ENCODE measurements at regions not wholly inside any gene's neighbourhood (a gene's known extent, or its start where the extent isn't known, plus 50 kb on each side); places are given as distances from the start of the nearest gene placed in this dataset.
A peak's percentile ranks its signal among the peaks of the same experiment; 100 is the strongest.

GRCh38 chr10:78250313-78251015 is 216.8 kb downstream of the RPS24 start:
- H3K4me1 Mint-ChIP-seq: peaks cover 12 to 22% (median 13%) of the 10 kb centered on the region in 3 donors
- Histone ChIP-seq H3K9me3 (no peaks in the 10 kb centered on the region), H3K36me3 (ENCODE audit: control insufficient read depth in 2 of 2, extremely low read depth in 1 of 2, insufficient read depth in 1 of 2, low read length in 1 of 2) (no peaks in the 10 kb centered on the region), H3K4me1 (ENCODE audit: control insufficient read depth in 1 of 2, extremely low read depth in 1 of 2, insufficient read depth in 2 of 2, low read length in 2 of 2) (peaks cover 0 to 5% of the 10 kb centered on the region in 2 experiments), H3K4me3 (ENCODE audit: control insufficient read depth in 1 of 2, extremely low read depth in 1 of 2, low read length in 1 of 2) (no peak overlapping the region), H3K27me3 (replicated peaks in 1 of 2; ENCODE audit: control insufficient read depth in 2 of 2, extremely low read depth in 1 of 2, insufficient read depth in 2 of 2, low read length in 1 of 2) (peaks cover 0 to 15% of the 10 kb centered on the region in 2 experiments), H3K27ac (ENCODE audit: low read length) (no peak overlapping the region)
- peaks cover 19 to 20% of the 10 kb centered on the region in 2 donors for H3K27me3 Mint-ChIP-seq
- H3K9me3 Mint-ChIP-seq: no peaks in the 10 kb centered on the region
- ChIA-PET POLR2A (no interaction called here), CTCF (interaction anchor here in 1 of 2 donors (0.6 kb wide), 1 partner anchor 1101 kb away, joined by 3 read pairs; no protein-coding TSS in a partner anchor)
- H3K4me3 Mint-ChIP-seq: no peak overlapping the region
- ATAC-seq (replicated peaks in 1 of 4) (no peak), DNase-seq (peak in 2 of 35 experiments; percentile 3 to 20)
- WGBS (ENCODE audit: insufficient coverage): 17% methylated on average over 4 of the region's 8 CpGs
- no peak overlapping the region for H3K27ac Mint-ChIP-seq
- no peaks in the 10 kb centered on the region for H3K36me3 Mint-ChIP-seq

GRCh38 chr10:78251016-78251385 is 217.3 kb downstream of the RPS24 start:
- H3K4me1 ChIP-seq (ENCODE audit: control insufficient read depth in 1 of 2, extremely low read depth in 1 of 2, insufficient read depth in 2 of 2, low read length in 2 of 2): peaks cover 0 to 5% of the 10 kb centered on the region in 2 experiments

GRCh38 chr10:78252286-78252685 is 218.6 kb downstream of the RPS24 start:
- Mint-ChIP-seq H3K27me3 (peaks cover 17% of the 10 kb centered on the region in 2 donors), H3K9me3 (no peaks in the 10 kb centered on the region), H3K4me1 (peaks cover 12 to 22% (median 13%) of the 10 kb centered on the region in 3 donors), H3K27ac (no peak overlapping the region), H3K4me3 (no peak overlapping the region), H3K36me3 (no peaks in the 10 kb centered on the region)
- CTCF ChIA-PET: no interaction called here
- 98% methylated on average over 5 of the region's 10 CpGs for WGBS (ENCODE audit: insufficient coverage)
- H3K9me3 ChIP-seq: no peaks in the 10 kb centered on the region
- peaks cover 0 to 5% of the 10 kb centered on the region in 2 experiments for H3K4me1 ChIP-seq (ENCODE audit: control insufficient read depth in 1 of 2, extremely low read depth in 1 of 2, insufficient read depth in 2 of 2, low read length in 2 of 2)
- H3K27ac ChIP-seq (ENCODE audit: low read length): no peak overlapping the region
- peaks cover 0 to 10% of the 10 kb centered on the region in 2 experiments for H3K27me3 ChIP-seq (replicated peaks in 1 of 2; ENCODE audit: control insufficient read depth in 2 of 2, extremely low read depth in 1 of 2, insufficient read depth in 2 of 2, low read length in 1 of 2)
- ATAC-seq (replicated peaks in 1 of 4): no peak
- DNase-seq: no peak
- H3K36me3 ChIP-seq (ENCODE audit: control insufficient read depth in 2 of 2, extremely low read depth in 1 of 2, insufficient read depth in 1 of 2, low read length in 1 of 2): no peaks in the 10 kb centered on the region
- POLR2A ChIA-PET: no interaction called here
- H3K4me3 ChIP-seq (ENCODE audit: control insufficient read depth in 1 of 2, extremely low read depth in 1 of 2, low read length in 1 of 2): no peak overlapping the region

More at GRCh38 chr10:78251016-78251385, 217.3 kb downstream of the RPS24 start:
- Mint-ChIP-seq H3K9me3 (no peaks in the 10 kb centered on the region), H3K36me3 (no peaks in the 10 kb centered on the region), H3K27ac (no peak overlapping the region), H3K4me1 (peaks cover 12 to 22% (median 13%) of the 10 kb centered on the region in 3 donors), H3K4me3 (no peak overlapping the region), H3K27me3 (peaks cover 17% of the 10 kb centered on the region in 2 donors)
- no peaks in the 10 kb centered on the region for H3K9me3 ChIP-seq
- H3K36me3 ChIP-seq (ENCODE audit: control insufficient read depth in 2 of 2, extremely low read depth in 1 of 2, insufficient read depth in 1 of 2, low read length in 1 of 2): no peaks in the 10 kb centered on the region
- POLR2A ChIA-PET: no interaction called here
- peaks cover 0 to 10% of the 10 kb centered on the region in 2 experiments for H3K27me3 ChIP-seq (replicated peaks in 1 of 2; ENCODE audit: control insufficient read depth in 2 of 2, extremely low read depth in 1 of 2, insufficient read depth in 2 of 2, low read length in 1 of 2)
- DNase-seq (no peak), ATAC-seq (replicated peaks in 1 of 4) (no peak)
- CTCF ChIA-PET: interaction anchor here in 1 of 2 donors (0.6 kb wide), 1 partner anchor 1101 kb away, joined by 3 read pairs; no protein-coding TSS in a partner anchor
- 79% methylated on average over 7 of the region's 7 CpGs for WGBS (ENCODE audit: insufficient coverage)
- no peak overlapping the region for H3K4me3 ChIP-seq (ENCODE audit: control insufficient read depth in 1 of 2, extremely low read depth in 1 of 2, low read length in 1 of 2)
- no peak overlapping the region for H3K27ac ChIP-seq (ENCODE audit: low read length)

- H3K36me3 Mint-ChIP-seq: no peaks in the 10 kb centered on the region
- WGBS (ENCODE audit: insufficient coverage): 80% methylated on average over 3 of the region's 9 CpGs
- H3K27me3 Mint-ChIP-seq: peaks cover 12 to 13% of the 10 kb centered on the region in 2 donors
- H3K9me3 ChIP-seq: no peaks in the 10 kb centered on the region
- peaks cover 0 to 5% of the 10 kb centered on the region in 2 experiments for H3K4me1 ChIP-seq (ENCODE audit: control insufficient read depth in 1 of 2, extremely low read depth in 1 of 2, insufficient read depth in 2 of 2, low read length in 2 of 2)
- no peak for ATAC-seq (replicated peaks in 1 of 4)
- H3K27ac Mint-ChIP-seq: no peak overlapping the region
- peaks cover 0 to 8% of the 10 kb centered on the region in 2 experiments for H3K27me3 ChIP-seq (replicated peaks in 1 of 2; ENCODE audit: control insufficient read depth in 2 of 2, extremely low read depth in 1 of 2, insufficient read depth in 2 of 2, low read length in 1 of 2)
- H3K9me3 Mint-ChIP-seq: no peaks in the 10 kb centered on the region
- CTCF ChIA-PET: no interaction called here
- no peak overlapping the region for H3K27ac ChIP-seq (ENCODE audit: low read length)
- no peak for DNase-seq
- H3K4me3 ChIP-seq (ENCODE audit: control insufficient read depth in 1 of 2, extremely low read depth in 1 of 2, low read length in 1 of 2): no peak overlapping the region
- H3K4me3 Mint-ChIP-seq: no peak overlapping the region
- no peaks in the 10 kb centered on the region for H3K36me3 ChIP-seq (ENCODE audit: control insufficient read depth in 2 of 2, extremely low read depth in 1 of 2, insufficient read depth in 1 of 2, low read length in 1 of 2)
- POLR2A ChIA-PET: no interaction called here
- H3K4me1 Mint-ChIP-seq: peaks cover 12 to 20% (median 13%) of the 10 kb centered on the region in 3 donors
These were observed 219.6 kb downstream of the RPS24 start for GRCh38 chr10:78253063-78253853.

GRCh38 chr10:78254013-78254412 is 220.3 kb downstream of the RPS24 start:
- no peaks in the 10 kb centered on the region for H3K36me3 Mint-ChIP-seq
- ATAC-seq (replicated peaks in 1 of 4): no peak

GRCh38 chr10:78255214-78255613 is 221.6 kb downstream of the RPS24 start:
- CTCF ChIA-PET: interaction anchor here in 1 of 2 donors (0.7 kb wide), 1 partner anchor 36 kb away, joined by 3 read pairs; no protein-coding TSS in a partner anchor
- no peaks in the 10 kb centered on the region for H3K9me3 ChIP-seq
- no peaks in the 10 kb centered on the region for H3K36me3 Mint-ChIP-seq
- H3K4me3 ChIP-seq (ENCODE audit: control insufficient read depth in 1 of 2, extremely low read depth in 1 of 2, low read length in 1 of 2): no peak overlapping the region
- H3K27me3 Mint-ChIP-seq: peaks cover 2 to 3% of the 10 kb centered on the region in 2 donors
- DNase-seq (no peak), ATAC-seq (replicated peaks in 1 of 4) (no peak)
- no peak overlapping the region for H3K27ac Mint-ChIP-seq
- H3K4me1 ChIP-seq (ENCODE audit: control insufficient read depth in 1 of 2, extremely low read depth in 1 of 2, insufficient read depth in 2 of 2, low read length in 2 of 2): peaks cover 0 to 4% of the 10 kb centered on the region in 2 experiments
- POLR2A ChIA-PET: no interaction called here
- H3K9me3 Mint-ChIP-seq: no peaks in the 10 kb centered on the region
- H3K4me1 Mint-ChIP-seq: peaks cover 5 to 8% (median 6%) of the 10 kb centered on the region in 3 donors
- no peak overlapping the region for H3K4me3 Mint-ChIP-seq
- WGBS (ENCODE audit: insufficient coverage): 67% methylated on average over 2 of the region's 3 CpGs
- peaks cover 0 to 6% of the 10 kb centered on the region in 2 experiments for H3K27me3 ChIP-seq (replicated peaks in 1 of 2; ENCODE audit: control insufficient read depth in 2 of 2, extremely low read depth in 1 of 2, insufficient read depth in 2 of 2, low read length in 1 of 2)
- no peak overlapping the region for H3K27ac ChIP-seq (ENCODE audit: low read length)
- no peaks in the 10 kb centered on the region for H3K36me3 ChIP-seq (ENCODE audit: control insufficient read depth in 2 of 2, extremely low read depth in 1 of 2, insufficient read depth in 1 of 2, low read length in 1 of 2)

More at GRCh38 chr10:78254013-78254412, 220.3 kb downstream of the RPS24 start:
- ChIA-PET POLR2A (no interaction called here), CTCF (no interaction called here)
- Histone ChIP-seq H3K27ac (ENCODE audit: low read length) (no peak overlapping the region), H3K9me3 (no peaks in the 10 kb centered on the region), H3K27me3 (replicated peaks in 1 of 2; ENCODE audit: control insufficient read depth in 2 of 2, extremely low read depth in 1 of 2, insufficient read depth in 2 of 2, low read length in 1 of 2) (peaks cover 0 to 8% of the 10 kb centered on the region in 2 experiments), H3K36me3 (ENCODE audit: control insufficient read depth in 2 of 2, extremely low read depth in 1 of 2, insufficient read depth in 1 of 2, low read length in 1 of 2) (no peaks in the 10 kb centered on the region), H3K4me1 (ENCODE audit: control insufficient read depth in 1 of 2, extremely low read depth in 1 of 2, insufficient read depth in 2 of 2, low read length in 2 of 2) (peaks cover 0 to 5% of the 10 kb centered on the region in 2 experiments), H3K4me3 (ENCODE audit: control insufficient read depth in 1 of 2, extremely low read depth in 1 of 2, low read length in 1 of 2) (no peak overlapping the region)
- H3K27ac Mint-ChIP-seq: no peak overlapping the region
- peaks cover 9% of the 10 kb centered on the region in 2 donors for H3K27me3 Mint-ChIP-seq
- 50% methylated on average over 1 of the region's 3 CpGs for WGBS (ENCODE audit: insufficient coverage)
- no peak for DNase-seq
- no peak overlapping the region for H3K4me3 Mint-ChIP-seq
- H3K4me1 Mint-ChIP-seq: peaks cover 8 to 17% (median 11%) of the 10 kb centered on the region in 3 donors
- H3K9me3 Mint-ChIP-seq: no peaks in the 10 kb centered on the region

All from T-cell (primary cell).